ENCODE measurements at regions not wholly inside any gene's neighbourhood (a gene's known extent, or its start where the extent isn't known, plus 50 kb on each side); places are given as distances from the start of the nearest gene placed in this dataset.

- peak; percentile 37; the same call in 2 of the 3 replicates for ATAC-seq
- TF ChIP-seq ZFP30 (CRISPR knock-in tag; IDR thresholded peaks at IDR 0.05) (no peak), ISL1 (CRISPR knock-in tag; IDR thresholded peaks at IDR 0.05) (peak; percentile 65; the same call in 1 of the 2 replicates)
Observed at GRCh38 chr7:84697506-84697905, 489.4 kb downstream of the SEMA3D start.

GRCh38 chr7:84693483-84693882, 493.4 kb downstream of the SEMA3D start:
- ATAC-seq, result no peak
- no peak for TF ChIP-seq ARNTL (CRISPR knock-in tag; IDR thresholded peaks at IDR 0.05; ENCODE audit: borderline replicate concordance, low read depth)
- TF ChIP-seq CREB5 (CRISPR knock-in tag; IDR thresholded peaks at IDR 0.05; ENCODE audit: low read depth), result no peak
- no peak for TF ChIP-seq ZNF70 (CRISPR knock-in tag; IDR thresholded peaks at IDR 0.05)
- TF ChIP-seq RARB (CRISPR knock-in tag; IDR thresholded peaks at IDR 0.05), result no peak
- no peak for TF ChIP-seq OSR1 (CRISPR knock-in tag; IDR thresholded peaks at IDR 0.05)
- TF ChIP-seq BACH2 (CRISPR knock-in tag; IDR thresholded peaks at IDR 0.05; ENCODE audit: borderline replicate concordance), result no peak
- TF ChIP-seq TOX (CRISPR knock-in tag; IDR thresholded peaks at IDR 0.05; ENCODE audit: borderline replicate concordance), result no peak
- TF ChIP-seq PATZ1 (CRISPR knock-in tag; IDR thresholded peaks at IDR 0.05; ENCODE audit: borderline replicate concordance), result no peak
- TF ChIP-seq GLIS3 (CRISPR knock-in tag; IDR thresholded peaks at IDR 0.05), result no peak
- TF ChIP-seq TSHZ2 (CRISPR knock-in tag; IDR thresholded peaks at IDR 0.05), result no peak
- no peak for TF ChIP-seq CSRNP3 (CRISPR knock-in tag; IDR thresholded peaks at IDR 0.05)
- TF ChIP-seq ZFP3 (CRISPR knock-in tag; IDR thresholded peaks at IDR 0.05), result no peak
- TF ChIP-seq ISL1 (CRISPR knock-in tag; IDR thresholded peaks at IDR 0.05), result no peak
- TF ChIP-seq SNAI2 (CRISPR knock-in tag; IDR thresholded peaks at IDR 0.05), result no peak
- no peak for TF ChIP-seq CSDC2 (CRISPR knock-in tag; IDR thresholded peaks at IDR 0.05)
- TF ChIP-seq TCF4 (CRISPR knock-in tag; IDR thresholded peaks at IDR 0.05; ENCODE audit: borderline replicate concordance), result no peak
- TF ChIP-seq ZC3H10 (CRISPR knock-in tag; IDR thresholded peaks at IDR 0.05), result no peak
- TF ChIP-seq ZNF8 (CRISPR knock-in tag; IDR thresholded peaks at IDR 0.05), result no peak

- no peak for TF ChIP-seq ESRRG (CRISPR knock-in tag; IDR thresholded peaks at IDR 0.05)
- TF ChIP-seq ISL1 (CRISPR knock-in tag; IDR thresholded peaks at IDR 0.05), result peak; percentile 46
- peak; percentile 81 for ATAC-seq
Observed at GRCh38 chr7:84688671-84689070, 494.1 kb upstream of the SEMA3A start.

GRCh38 chr7:84686373-84686772, 491.8 kb upstream of the SEMA3A start:
- peak; percentile 43; the same call in 1 of the 3 replicates for ATAC-seq
- TF ChIP-seq OSR1 (CRISPR knock-in tag; IDR thresholded peaks at IDR 0.05), result no peak
- no peak for TF ChIP-seq ZFP3 (CRISPR knock-in tag; IDR thresholded peaks at IDR 0.05)
- TF ChIP-seq ZNF8 (CRISPR knock-in tag; IDR thresholded peaks at IDR 0.05), result no peak
- no peak for TF ChIP-seq ISL1 (CRISPR knock-in tag; IDR thresholded peaks at IDR 0.05)
- TF ChIP-seq GLIS3 (CRISPR knock-in tag; IDR thresholded peaks at IDR 0.05), result no peak
- TF ChIP-seq TSHZ2 (CRISPR knock-in tag; IDR thresholded peaks at IDR 0.05), result no peak
- no peak for TF ChIP-seq CREB5 (CRISPR knock-in tag; IDR thresholded peaks at IDR 0.05; ENCODE audit: low read depth)
- TF ChIP-seq ZFP30 (CRISPR knock-in tag; IDR thresholded peaks at IDR 0.05), result no peak
- no peak for TF ChIP-seq PATZ1 (CRISPR knock-in tag; IDR thresholded peaks at IDR 0.05; ENCODE audit: borderline replicate concordance)
- TF ChIP-seq ZNF70 (CRISPR knock-in tag; IDR thresholded peaks at IDR 0.05), result no peak
- TF ChIP-seq BACH2 (CRISPR knock-in tag; IDR thresholded peaks at IDR 0.05; ENCODE audit: borderline replicate concordance), result no peak
- no peak for TF ChIP-seq ZC3H10 (CRISPR knock-in tag; IDR thresholded peaks at IDR 0.05)
- no peak for TF ChIP-seq PPARA (CRISPR knock-in tag; IDR thresholded peaks at IDR 0.05; ENCODE audit: borderline replicate concordance)
